HG03520 (cell line): ENCODE measurements at regions not wholly inside any gene's neighbourhood (a gene's known extent, or its start where the extent isn't known, plus 50 kb on each side); places are given as distances from the start of the nearest gene placed in this dataset.
"Not testable (repeated sequence)": the region's sequence is repeated elsewhere in the genome, so short reads cannot be mapped to it uniquely, and the experiment has no call there.

Experiments
- ATAC-seq: cut with Tn5 transposase; IDR thresholded peaks from one replicate; pipeline ENCODE4 v1.9.1; 2021; ENCODE audit warnings: mild to moderate bottlenecking, moderate library complexity; ENCODE audit not compliant: unreplicated experiment

GRCh38 chr6:15008269-15008668, 237.6 kb upstream of the JARID2 start:
- no peak for ATAC-seq

- no peak for ATAC-seq
Observed at GRCh38 chr6:15014958-15015357, 230.9 kb upstream of the JARID2 start.

GRCh38 chr6:15016813-15017212, 229.1 kb upstream of the JARID2 start:
- ATAC-seq: no peak

- ATAC-seq: no peak
Observed at GRCh38 chr6:15017261-15017660, 228.6 kb upstream of the JARID2 start.

GRCh38 chr6:15017803-15018202, 228.1 kb upstream of the JARID2 start:
- ATAC-seq: no peak

GRCh38 chr6:15020119-15020770, 225.6 kb upstream of the JARID2 start:
- no peak for ATAC-seq

- ATAC-seq: no peak
Observed at GRCh38 chr6:15021074-15021473, 224.8 kb upstream of the JARID2 start.

- ATAC-seq: not testable (repeated sequence)
Observed at GRCh38 chr6:15023018-15023417, 222.9 kb upstream of the JARID2 start.

GRCh38 chr6:15023448-15023847, 222.4 kb upstream of the JARID2 start:
- peak; percentile 89 for ATAC-seq

GRCh38 chr6:15025446-15025845, 220.4 kb upstream of the JARID2 start:
- no peak for ATAC-seq

- no peak for ATAC-seq
Observed at GRCh38 chr6:15026832-15027231, 219.0 kb upstream of the JARID2 start.

- no peak for ATAC-seq
Observed at GRCh38 chr6:15027472-15027871, 218.4 kb upstream of the JARID2 start.

- no peak for ATAC-seq
Observed at GRCh38 chr6:15032015-15032414, 213.9 kb upstream of the JARID2 start.

- ATAC-seq: no peak
Observed at GRCh38 chr6:15033850-15034203, 212.0 kb upstream of the JARID2 start.

- no peak for ATAC-seq
Observed at GRCh38 chr6:15036690-15037245, 209.1 kb upstream of the JARID2 start.

- no peak for ATAC-seq
Observed at GRCh38 chr6:15037253-15037652, 208.6 kb upstream of the JARID2 start.

GRCh38 chr6:15038013-15038791, 207.7 kb upstream of the JARID2 start:
- ATAC-seq: no peak

GRCh38 chr6:15039136-15039535, 206.7 kb upstream of the JARID2 start:
- no peak for ATAC-seq

- ATAC-seq: no peak
Observed at GRCh38 chr6:15042938-15043337, 202.9 kb upstream of the JARID2 start.

GRCh38 chr6:15044146-15044882, 201.6 kb upstream of the JARID2 start:
- no peak for ATAC-seq

- no peak for ATAC-seq
Observed at GRCh38 chr6:15044948-15045347, 200.9 kb upstream of the JARID2 start.

GRCh38 chr6:15046751-15047150, 199.1 kb upstream of the JARID2 start:
- no peak for ATAC-seq
